Prostate gland (tissue), 2 donors: ENCODE measurements at regions not wholly inside any gene's neighbourhood (a gene's known extent, or its start where the extent isn't known, plus 50 kb on each side); places are given as distances from the start of the nearest gene placed in this dataset.
A peak's percentile ranks its signal among the peaks of the same experiment; 100 is the strongest.

Source experiments
- DNase-seq: peaks from one replicate; pipeline ENCODE4 v3.0.0-alpha.2; 2019; ENCODE audit warnings: low spot score
- H3K27ac ChIP-seq, 2 donors: fragments of 200-600 bp; sonication (generic); 2 replicates each; pipeline ENCODE4 v1.5.1; 2017 to 2019
- H3K27me3 ChIP-seq: fragments of 200-600 bp; sonication (generic); replicated peaks from 2 replicates; pipeline ENCODE4 v1.5.1; 2019; ENCODE audit not compliant: insufficient read depth
- H3K36me3 ChIP-seq, 2 donors: fragments of 200-600 bp; sonication (generic); 1 replicate in 1 of 2; 2 replicates in 1 of 2; pipeline versions ENCODE4 v1.5.1 to v1.8.1; 2017 to 2019
- H3K4me1 ChIP-seq: fragments of 200-600 bp; sonication (generic); replicated peaks from 2 replicates; pipeline ENCODE4 v1.5.1; 2019
- H3K4me3 ChIP-seq, 2 donors: fragments of 200-600 bp; sonication (generic); 2 replicates each; pipeline ENCODE4 v1.5.1; 2017 to 2019
- H3K9me3 ChIP-seq: fragments of 200-600 bp; sonication (generic); 2 replicates; pipeline ENCODE4 v1.5.1; 2017
- CTCF ChIP-seq, 4 experiments: fragments of 200-600 bp in 2 of 4; fragments of 450-650 bp in 2 of 4; sonication (generic) in 2 of 4; IDR thresholded peaks; 1 replicate in 3 of 4; 2 replicates in 1 of 4; pipeline ENCODE4 v1.5.1; 2016 to 2019; ENCODE audit warnings: antibody characterized with exemption in 4 of 4, mild to moderate bottlenecking in 2 of 4, moderate library complexity in 2 of 4
- POLR2A ChIP-seq: fragments of 450-650 bp; IDR thresholded peaks from one replicate; pipeline ENCODE4 v1.6.1; 2016; ENCODE audit warnings: antibody characterized with exemption, mild to moderate bottlenecking
- POLR2AphosphoS5 ChIP-seq: sonication (generic); formaldehyde crosslinking; IDR thresholded peaks from one replicate; pipeline ENCODE4 v1.6.1; 2017; ENCODE audit warnings: antibody characterized with exemption
- WGBS: methylation state at CpG from one replicate; pipeline ENCODE4 v1.1.5; 2018; 5-methylcytosine and 5-hydroxymethylcytosine counted together
- intact Hi-C: fragments of 100-400 bp; cut with DNase I; formaldehyde crosslinking; loops from one replicate; pipeline ENCODE4 v1.14.2; 2022

GRCh38 chr21:28337315-28337714 lies 655.4 kb downstream of the LTN1 start:
- Histone ChIP-seq H3K27me3 (no peaks in the 10 kb centered on the region), H3K9me3 (no peaks in the 10 kb centered on the region), H3K4me3 (no peak overlapping the region), H3K27ac (no peak overlapping the region), H3K36me3 (no peaks in the 10 kb centered on the region), H3K4me1 (no peaks in the 10 kb centered on the region)
- intact Hi-C loops = loop anchor here (5.0 to 10.0 kb wide), 4 partner anchors 273 to 1490 kb away; partner anchors contain the start of gene ADAMTS1
- TF ChIP-seq POLR2AphosphoS5 (no peak), CTCF (IDR thresholded peaks at IDR 0.05) (peak in 2 of 4 experiments; percentile 33 to 48)
- no peak for DNase-seq

- DNase-seq = peak; percentile 10
- WGBS = 5% methylated on average over 3 of the region's 3 CpGs
- TF ChIP-seq POLR2AphosphoS5 (peak; percentile 17), POLR2A (no peak), CTCF (IDR thresholded peaks at IDR 0.05) (peak in 2 of 4 experiments; percentile 55 to 58)
- H3K27me3 ChIP-seq = no peaks in the 10 kb centered on the region
- no peaks in the 10 kb centered on the region for H3K4me1 ChIP-seq
- no peaks in the 10 kb centered on the region for H3K36me3 ChIP-seq
- no peaks in the 10 kb centered on the region for H3K9me3 ChIP-seq
- H3K27ac ChIP-seq = no peak overlapping the region
- intact Hi-C loops = loop anchor here (5.0 to 10.0 kb wide), 4 partner anchors 272 to 1489 kb away; partner anchors contain the start of gene ADAMTS1
- no peak overlapping the region for H3K4me3 ChIP-seq
Observed at GRCh38 chr21:28336314-28336713, 656.4 kb downstream of the LTN1 start.

- Histone ChIP-seq H3K4me1 (no peaks in the 10 kb centered on the region), H3K27me3 (no peaks in the 10 kb centered on the region), H3K4me3 (no peak overlapping the region), H3K36me3 (no peaks in the 10 kb centered on the region), H3K9me3 (no peaks in the 10 kb centered on the region), H3K27ac (no peak overlapping the region)
- no peak for DNase-seq
- intact Hi-C loops = loop anchor here (10.0 kb wide), 2 partner anchors 270 to 600 kb away; no protein-coding TSS in a partner anchor
- TF ChIP-seq POLR2AphosphoS5 = no peak
- TF ChIP-seq POLR2A = no peak
- TF ChIP-seq CTCF (IDR thresholded peaks at IDR 0.05) = no peak
- 78% methylated on average over 2 of the region's 2 CpGs for WGBS
Observed at GRCh38 chr21:28334407-28334806, 658.3 kb downstream of the LTN1 start.

GRCh38 chr21:28333578-28334075 lies 659.0 kb downstream of the LTN1 start:
- intact Hi-C loops = loop anchor here (10.0 kb wide), 2 partner anchors 269 to 601 kb away; no protein-coding TSS in a partner anchor
- WGBS = 68% methylated on average over 3 of the region's 3 CpGs
- Histone ChIP-seq H3K4me3 (no peak overlapping the region), H3K9me3 (no peaks in the 10 kb centered on the region), H3K4me1 (no peaks in the 10 kb centered on the region), H3K27me3 (no peaks in the 10 kb centered on the region), H3K36me3 (no peaks in the 10 kb centered on the region), H3K27ac (no peak overlapping the region)
- DNase-seq = no peak
- TF ChIP-seq POLR2AphosphoS5 (no peak), POLR2A (no peak), CTCF (IDR thresholded peaks at IDR 0.05) (no peak)

GRCh38 chr21:28332796-28333195 lies 659.9 kb downstream of the LTN1 start:
- Histone ChIP-seq H3K27ac (no peak overlapping the region), H3K9me3 (no peaks in the 10 kb centered on the region), H3K4me3 (no peak overlapping the region), H3K27me3 (no peaks in the 10 kb centered on the region), H3K36me3 (no peaks in the 10 kb centered on the region), H3K4me1 (no peaks in the 10 kb centered on the region)
- DNase-seq = no peak
- intact Hi-C loops = loop anchor here (10.0 kb wide), 2 partner anchors 268 to 602 kb away; no protein-coding TSS in a partner anchor
- TF ChIP-seq POLR2AphosphoS5 = no peak
- TF ChIP-seq POLR2A = no peak
- no peak for TF ChIP-seq CTCF (IDR thresholded peaks at IDR 0.05)
- WGBS = 87% methylated on average over 1 of the region's 1 CpG
